Activated T-cell treated with anti-CD3 and anti-CD28 coated beads, Interleukin-2, amount 50 U/mL, for 48 hours (primary cell): ENCODE measurements at regions not wholly inside any gene's neighbourhood (a gene's known extent, or its start where the extent isn't known, plus 50 kb on each side); places are given as distances from the start of the nearest gene placed in this dataset.
"Not testable (repeated sequence)": the region's sequence is repeated elsewhere in the genome, so short reads cannot be mapped to it uniquely, and the experiment has no call there.

Experiments used
- DNase-seq, 2 experiments: peaks; one replicate each; pipeline ENCODE4 v3.0.0-alpha.2; 2020

GRCh38 chr21:28333578-28334075 is 659.0 kb downstream of the LTN1 start:
- no peak for DNase-seq

GRCh38 chr21:28332796-28333195 is 659.9 kb downstream of the LTN1 start:
- DNase-seq = no peak

DNA sequence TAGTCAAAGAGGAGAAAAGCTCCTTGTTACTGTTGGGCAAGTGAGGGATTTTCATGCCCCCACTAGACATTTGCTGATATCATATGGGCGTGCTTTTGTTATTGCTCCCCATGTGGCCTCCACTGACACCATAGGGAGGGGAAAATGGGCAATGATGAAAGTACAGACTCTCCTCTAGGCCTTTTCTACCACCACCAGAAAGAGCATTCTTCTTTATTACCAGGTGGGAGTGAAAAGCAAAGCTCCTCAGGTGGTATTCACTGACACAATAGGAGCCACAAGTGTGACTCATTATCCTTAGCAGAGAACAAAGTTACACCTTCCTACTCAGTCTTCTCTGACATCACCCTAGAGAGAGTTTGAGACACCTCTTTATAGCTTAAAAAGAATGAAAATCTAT is 667.1 kb downstream of the LTN1 start:
- no peak for DNase-seq

GRCh38 chr21:28324690-28325089 is 668.0 kb downstream of the LTN1 start:
- DNase-seq = no peak

- DNase-seq = no peak
Measured at GRCh38 chr21:28317177-28317950, 675.3 kb downstream of the LTN1 start.

DNA sequence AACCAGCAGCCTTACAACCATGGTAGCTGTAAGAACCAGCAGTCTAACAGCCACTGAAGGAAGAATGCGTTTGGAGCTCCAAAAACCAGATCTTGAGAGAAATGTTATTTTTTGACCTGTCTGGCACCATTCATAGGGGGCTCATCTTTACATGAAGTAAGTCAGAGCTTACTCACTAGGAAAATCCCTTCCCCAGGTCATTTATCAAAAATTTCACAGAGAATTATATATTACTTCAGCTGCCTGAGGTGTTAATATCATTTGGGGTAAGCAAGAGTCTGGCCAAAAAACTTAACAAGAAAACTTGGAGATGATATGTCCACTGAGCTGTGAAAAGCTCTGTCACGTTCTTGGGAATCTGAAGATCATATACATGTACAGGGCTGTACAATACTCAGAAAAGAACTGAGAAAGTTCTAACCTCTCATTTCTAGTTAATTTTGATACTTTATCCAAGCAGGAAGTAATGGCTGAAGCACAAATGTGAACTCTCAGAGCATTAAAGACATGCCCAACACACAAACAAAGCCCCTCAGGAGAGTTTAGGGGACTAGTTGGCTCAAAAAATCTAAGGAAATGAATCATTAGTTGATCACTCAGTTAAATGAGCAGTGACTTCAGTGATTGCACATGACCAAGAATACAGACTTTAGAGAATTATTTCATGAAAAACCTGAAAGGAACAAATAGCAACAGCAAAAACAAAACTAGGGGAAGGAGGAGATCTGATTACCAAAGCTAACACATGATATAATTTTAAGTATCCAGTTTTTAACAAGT is 681.1 kb downstream of the LTN1 start:
- DNase-seq = no peak

DNA sequence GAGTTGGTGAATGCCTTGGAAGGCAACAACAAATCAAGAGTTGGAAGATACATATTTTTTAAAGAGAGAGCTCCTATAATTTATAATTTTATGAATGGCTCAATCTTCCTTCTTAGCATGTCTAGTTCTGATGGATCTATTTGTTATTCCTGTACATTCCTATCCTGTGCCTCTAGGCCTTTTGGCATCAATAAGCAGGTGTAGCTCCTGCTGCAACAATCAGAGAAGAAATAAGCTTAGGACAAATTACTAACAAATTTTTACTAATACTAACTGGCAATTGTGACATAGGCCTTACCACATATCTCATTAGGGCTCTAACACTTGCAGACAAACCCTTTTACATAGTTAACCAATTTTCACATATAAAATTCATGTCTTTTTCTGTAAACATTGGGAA is 682.0 kb downstream of the LTN1 start:
- DNase-seq = no peak

- DNase-seq = no peak
Measured at GRCh38 chr21:28310171-28310685, 682.4 kb downstream of the LTN1 start.

DNA sequence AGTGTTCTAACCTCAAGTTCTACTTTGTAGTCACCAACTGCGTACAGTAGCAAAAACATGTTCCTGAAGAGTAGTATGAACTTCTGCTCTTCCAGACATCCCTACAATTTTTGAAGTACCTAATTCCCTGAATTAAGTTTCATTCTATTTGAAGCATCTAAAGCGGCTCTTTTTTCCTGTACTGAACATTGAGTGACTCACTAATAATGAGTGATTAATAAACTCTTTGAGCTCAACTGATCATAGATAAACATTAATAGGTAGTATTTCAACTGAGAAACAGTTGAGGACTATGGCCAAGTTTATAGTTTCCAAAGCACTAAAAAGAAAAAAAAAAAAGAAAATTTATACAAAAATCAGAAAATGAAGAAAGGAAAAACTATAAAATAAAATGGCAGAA is 683.1 kb downstream of the LTN1 start:
- no peak for DNase-seq

DNA sequence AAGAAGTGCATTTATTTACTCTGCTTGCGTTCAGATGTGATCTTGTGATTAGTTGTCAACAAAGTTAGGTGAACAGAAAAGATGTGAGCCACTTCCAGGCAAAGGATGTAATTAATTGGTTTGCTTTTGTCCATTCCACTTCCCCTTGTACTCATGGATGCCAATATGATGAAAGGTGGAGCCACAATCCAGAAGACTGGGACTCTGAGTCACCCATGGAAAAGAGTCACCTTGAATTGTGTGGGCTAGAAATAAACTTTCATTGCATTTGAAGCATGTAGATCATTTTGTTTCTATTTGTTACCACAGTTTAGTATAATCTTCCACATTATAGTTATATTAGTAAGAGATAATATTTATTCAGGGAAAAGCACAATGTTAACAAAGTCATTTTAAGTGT is 684.2 kb downstream of the LTN1 start:
- DNase-seq = no peak

DNA sequence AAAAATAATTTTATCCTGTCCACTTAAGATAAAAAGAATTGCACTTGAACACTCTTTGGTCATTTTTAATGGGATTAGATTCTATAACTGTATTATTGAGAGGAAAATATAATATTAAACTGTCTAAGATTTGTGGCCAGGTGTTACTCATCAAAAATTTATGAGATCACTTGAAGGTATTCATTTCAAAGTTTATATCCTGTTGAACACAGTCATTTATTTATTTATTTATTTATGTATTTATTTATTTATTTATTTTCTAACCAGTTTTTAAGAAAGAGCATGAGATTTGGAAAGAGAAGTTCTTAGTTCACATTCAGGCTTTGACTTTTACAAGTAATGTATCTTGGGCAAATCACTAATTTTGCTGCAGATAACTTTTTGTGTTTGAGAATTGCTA is 692.7 kb downstream of the LTN1 start:
- DNase-seq = no peak

DNA sequence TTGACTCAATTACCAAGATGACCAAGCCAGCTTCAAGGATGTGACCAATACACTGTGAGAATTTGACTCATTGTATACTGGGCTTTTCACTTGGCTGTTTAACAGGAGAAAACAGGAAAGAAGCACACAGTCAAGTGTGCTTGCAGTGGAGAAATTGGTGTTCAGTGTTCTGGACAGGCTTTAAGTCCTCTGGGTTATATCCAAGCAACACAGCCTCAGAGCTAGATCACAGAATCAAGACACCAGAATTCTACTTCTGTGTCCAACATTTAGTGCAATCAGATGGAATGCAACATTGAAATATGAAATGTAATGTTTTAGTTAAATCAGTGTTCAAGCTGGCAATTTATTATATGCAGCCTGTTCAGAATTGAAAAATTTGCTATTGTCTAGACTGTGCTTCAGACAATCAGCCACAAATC is 694.4 kb downstream of the LTN1 start:
- DNase-seq = no peak

GRCh38 chr21:28294051-28294450 is 698.6 kb downstream of the LTN1 start:
- no peak for DNase-seq

DNA sequence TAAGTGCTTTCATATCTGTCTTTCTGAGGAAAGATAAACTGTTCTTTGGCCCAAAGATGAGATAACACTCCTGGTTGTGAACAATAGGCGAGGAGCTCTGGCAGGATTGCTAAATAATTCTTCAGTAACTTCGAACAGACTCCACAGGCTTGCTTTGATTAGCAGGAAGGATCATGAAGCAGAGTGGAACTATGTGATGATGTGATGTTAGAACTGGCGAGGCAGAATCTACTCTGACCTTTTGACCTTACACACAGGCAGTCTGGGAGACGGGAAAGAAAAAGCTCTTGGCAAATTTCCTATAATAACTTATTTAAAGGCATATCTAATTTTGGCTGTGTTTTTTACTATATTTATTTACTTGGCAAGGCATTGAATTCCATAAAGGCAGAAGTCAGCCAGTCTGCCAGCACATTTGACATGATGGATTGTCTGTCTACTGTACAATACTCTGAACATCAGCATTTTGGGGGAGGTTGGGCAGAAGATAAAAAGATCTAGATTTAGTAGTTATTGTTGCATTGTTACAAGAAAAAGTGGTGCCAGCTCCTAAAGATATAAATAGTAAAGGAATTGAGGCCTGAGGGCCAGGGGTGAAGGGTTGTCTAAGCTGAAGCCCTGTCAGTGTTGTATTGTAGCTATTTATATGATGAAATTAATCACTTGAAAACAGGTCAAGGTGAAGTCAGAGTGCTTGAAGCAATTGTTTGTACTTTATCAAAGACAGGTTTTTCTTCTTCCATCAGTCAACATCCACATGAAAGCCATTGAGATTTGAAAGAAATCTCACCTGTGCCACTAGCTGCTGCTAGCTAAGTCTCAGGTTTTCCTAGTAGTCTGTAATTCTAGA is 708.8 kb downstream of the LTN1 start:
- no peak for DNase-seq

- DNase-seq = no peak
Measured at GRCh38 chr21:28282833-28283232, 709.8 kb downstream of the LTN1 start.

DNA sequence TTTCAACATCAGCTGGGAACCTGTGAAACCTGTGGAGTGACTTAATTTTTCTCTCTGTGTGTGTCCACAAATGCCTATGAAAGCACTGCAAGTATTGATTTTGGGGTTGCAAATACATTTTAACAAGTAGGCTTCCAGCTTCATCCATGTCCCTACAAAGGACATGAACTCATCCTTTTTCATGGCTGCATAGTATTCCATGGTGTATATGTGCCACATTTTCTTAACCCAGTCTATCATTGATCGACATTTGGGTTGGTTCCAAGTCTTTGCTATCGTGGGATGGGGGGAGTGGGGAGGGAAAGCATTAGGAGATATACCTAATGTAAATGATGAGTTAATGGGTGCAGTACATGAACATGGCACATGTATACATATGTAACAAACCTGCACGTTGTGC is 711.3 kb downstream of the LTN1 start:
- DNase-seq = not testable (repeated sequence)

DNA sequence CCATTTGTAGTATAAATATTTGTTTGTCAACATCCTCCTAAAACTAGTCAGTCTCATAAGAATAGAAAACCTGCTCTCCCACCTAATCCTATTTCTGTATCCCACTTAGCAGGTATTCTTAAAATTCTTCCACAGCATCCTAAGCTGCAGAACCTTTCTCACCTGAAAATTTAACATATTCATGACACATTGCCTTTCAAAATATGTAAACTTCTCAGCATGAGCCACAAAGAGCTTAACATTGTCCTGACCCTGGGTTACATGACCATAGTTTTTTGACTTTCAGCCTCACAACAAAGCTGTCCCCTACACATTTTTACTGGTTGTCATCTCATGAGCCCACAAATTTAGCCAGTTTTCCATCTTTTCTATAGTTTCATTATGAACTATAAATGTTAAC is 712.1 kb downstream of the LTN1 start:
- no peak for DNase-seq

DNA sequence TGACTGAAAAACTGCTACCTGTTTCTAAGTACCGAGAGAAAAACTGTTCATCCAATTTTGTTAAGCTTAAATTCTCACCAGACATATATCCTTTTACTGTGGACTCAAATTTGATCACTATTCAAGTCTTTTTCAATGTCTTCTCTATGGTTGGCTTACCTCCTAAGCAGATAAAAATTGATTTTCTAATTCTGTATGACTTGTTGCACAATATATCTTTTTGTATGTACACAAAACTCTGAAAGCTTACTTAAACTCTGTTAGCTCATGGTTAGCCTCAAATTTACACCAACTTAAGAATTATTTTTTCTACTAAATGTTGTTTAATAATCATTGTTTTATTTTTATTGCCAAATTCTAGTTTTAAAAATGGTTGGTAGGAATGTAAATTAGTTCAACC is 715.4 kb downstream of the LTN1 start:
- DNase-seq = no peak

DNA sequence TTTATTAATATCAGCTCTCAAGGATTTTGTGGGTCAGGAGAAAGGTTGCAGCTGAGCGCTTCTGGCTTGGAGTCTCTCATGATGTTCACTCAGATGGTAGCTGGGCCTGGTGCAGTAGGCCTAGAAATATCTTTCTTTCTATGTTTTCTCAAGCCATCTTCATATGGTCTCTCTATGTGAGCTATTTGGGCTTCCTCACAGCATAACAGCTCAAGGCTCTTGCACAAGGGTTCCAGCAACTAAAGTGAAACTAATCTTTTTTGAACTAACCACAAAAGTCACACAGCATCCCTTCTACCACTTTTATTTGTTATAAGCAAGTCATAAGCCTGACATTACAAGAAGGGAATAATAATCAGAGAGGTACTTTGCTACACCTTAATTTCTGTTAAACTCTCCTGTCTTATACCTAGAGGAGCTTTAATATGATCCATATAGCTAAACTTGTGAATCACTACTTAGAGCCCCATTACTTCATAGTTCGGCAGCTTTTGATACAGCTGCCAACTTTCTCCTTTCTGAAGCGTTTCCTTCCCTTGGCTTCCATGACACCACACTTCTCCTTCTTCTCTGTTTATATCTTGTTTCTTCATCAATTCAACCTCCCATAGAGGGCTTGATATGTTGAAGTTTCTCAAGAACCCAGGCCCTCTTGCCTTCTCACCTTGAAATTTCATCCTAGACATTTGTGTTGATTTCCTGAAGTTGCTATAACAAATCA is 720.2 kb downstream of the LTN1 start:
- no peak for DNase-seq

DNA sequence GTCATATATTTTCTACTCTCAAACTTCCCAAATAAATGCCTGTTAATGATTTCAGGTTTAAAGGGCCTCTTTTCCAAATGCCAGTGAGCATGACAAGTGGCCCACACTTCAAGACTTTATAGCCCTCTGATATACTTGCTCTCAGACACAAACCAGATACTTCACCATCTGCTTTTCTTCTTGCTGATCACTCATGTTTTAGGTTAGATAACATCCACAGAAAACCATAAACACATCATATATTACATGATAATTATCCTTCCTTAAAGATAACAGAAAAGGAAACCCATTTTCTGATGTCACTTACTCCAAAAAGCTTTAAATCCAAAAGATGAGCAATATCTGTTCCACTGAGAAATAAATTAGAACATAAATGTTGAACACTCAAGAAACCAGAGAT is 723.5 kb downstream of the LTN1 start:
- DNase-seq = no peak

GRCh38 chr21:28268685-28269084 is 724.0 kb downstream of the LTN1 start:
- DNase-seq = no peak

DNA sequence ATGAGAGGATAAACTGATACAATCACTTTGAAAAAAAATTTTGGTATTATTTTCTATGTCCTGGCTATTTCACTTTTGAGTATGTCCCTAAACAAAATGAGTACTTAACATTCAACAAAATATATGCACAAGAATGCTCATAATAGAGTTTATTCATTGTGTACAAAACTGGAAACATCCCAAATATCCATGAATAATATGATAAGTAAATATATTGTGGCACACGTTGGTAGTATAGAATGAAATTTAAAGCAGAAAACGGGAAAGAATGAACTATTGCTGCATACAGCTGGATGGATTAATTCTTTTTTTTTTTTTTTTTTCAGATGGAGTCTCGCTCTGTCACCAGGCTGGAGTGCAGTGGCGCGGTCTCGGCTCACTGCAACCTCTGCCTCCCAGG is 725.2 kb downstream of the LTN1 start:
- DNase-seq = no peak
